UCSD-AML1 (cell line): ENCODE measurements at regions not wholly inside any gene's neighbourhood (a gene's known extent, or its start where the extent isn't known, plus 50 kb on each side); places are given as distances from the start of the nearest gene placed in this dataset.

Experiments used
- DNase-seq: peaks from one replicate; lab custom pipeline; 2025; ENCODE audit not compliant: unreplicated experiment; lab: John Stamatoyannopoulos, UW

DNA sequence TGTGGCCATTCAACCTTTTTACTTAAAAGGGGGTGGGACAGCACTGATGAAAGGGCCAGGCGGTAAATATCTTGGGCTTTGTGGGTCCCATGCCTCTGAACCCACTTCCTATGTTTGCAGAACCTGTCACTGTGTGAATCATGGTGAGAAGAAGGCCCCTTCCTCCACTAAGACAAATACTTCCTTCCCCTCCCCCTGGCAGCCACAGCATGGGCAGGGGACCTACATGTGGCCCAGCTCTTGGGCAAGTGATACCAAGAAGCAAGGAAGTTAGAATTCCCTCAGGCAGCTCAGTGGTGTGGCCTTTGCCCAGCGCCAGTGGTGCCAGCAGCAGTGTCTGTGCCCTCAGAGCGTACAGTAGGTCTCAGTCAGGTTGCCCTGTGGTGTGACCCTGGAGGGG is 168.6 kb downstream of the TRIM33 start:
- peak; percentile 80 for DNase-seq

DNA sequence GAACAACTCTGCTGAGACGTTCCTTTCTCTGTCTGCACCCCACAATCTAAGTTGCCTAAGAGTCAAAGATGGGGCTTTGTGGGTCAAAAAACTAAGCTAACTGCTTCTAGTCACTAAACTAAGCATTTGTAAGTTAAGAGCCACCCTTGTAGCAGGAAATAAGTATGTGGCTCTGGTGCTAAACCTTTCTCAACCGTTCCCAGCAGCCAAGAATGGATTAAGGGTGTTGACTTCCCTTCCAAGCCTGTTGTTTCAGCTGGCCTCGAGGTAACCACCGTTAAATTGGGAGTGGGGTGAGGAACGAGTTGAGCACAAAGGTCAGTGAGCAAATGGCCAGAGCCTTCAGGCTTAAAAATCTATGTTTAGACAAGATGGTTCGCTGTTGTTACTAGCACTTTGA is 169.1 kb downstream of the TRIM33 start:
- no peak for DNase-seq

DNA sequence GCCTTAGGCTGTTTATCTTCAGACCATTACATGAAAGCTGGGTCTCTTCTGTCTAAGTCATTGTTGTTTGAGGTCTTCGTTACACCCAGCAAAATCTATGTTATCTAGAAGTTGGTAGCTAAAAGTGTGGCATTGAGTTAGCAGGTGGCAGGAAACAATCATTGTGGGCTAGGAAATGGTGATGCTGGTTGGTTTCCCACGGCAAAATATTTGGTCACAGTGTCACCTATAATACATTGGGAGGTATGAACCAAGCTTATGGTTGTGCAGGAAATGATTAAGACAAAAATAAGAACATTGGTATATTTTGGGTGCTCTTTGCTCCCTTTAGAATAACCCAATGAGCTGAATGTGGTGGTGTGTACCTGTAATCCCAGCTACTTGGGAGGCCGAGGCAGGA is 169.7 kb downstream of the TRIM33 start:
- DNase-seq, result no peak

DNA sequence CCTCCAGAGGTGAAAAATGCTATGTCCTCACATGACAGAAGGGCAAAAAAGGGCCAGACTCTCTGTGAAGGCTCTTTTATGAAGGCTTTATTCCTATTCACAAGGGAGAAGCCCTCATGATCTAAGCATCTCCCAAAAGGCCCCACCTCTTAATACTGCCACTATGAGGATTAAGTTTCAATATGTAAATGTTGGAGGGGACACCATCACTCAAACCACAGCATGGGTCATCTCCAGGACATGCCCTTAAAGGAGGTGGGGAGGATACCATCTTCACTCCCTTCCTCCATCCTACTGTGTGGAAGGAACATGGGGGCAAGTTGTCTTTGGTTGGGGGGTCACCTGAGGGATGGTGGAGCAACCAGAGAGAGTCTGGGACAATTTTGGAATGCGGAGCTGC is 170.1 kb downstream of the TRIM33 start:
- no peak for DNase-seq

DNA sequence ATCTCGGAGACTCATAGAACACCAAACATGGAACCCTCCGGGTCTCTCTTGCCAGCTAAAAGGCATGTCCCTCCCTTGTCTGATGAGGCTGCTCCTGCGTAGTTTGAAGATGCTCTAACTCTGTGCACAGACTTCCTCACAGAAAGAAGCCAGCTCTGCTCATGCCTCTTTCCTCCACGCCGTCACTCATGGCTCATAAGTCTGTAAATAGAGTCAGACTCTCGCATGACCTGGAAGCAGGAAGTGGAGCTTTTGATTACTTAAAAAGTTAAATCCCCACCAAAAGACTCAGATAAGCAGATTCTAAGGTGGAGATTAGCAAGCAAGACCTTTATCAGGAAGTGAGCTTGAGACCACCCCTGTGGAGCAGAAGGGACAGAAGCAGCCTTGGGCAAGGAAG is 171.6 kb downstream of the TRIM33 start:
- DNase-seq, result no peak

DNA sequence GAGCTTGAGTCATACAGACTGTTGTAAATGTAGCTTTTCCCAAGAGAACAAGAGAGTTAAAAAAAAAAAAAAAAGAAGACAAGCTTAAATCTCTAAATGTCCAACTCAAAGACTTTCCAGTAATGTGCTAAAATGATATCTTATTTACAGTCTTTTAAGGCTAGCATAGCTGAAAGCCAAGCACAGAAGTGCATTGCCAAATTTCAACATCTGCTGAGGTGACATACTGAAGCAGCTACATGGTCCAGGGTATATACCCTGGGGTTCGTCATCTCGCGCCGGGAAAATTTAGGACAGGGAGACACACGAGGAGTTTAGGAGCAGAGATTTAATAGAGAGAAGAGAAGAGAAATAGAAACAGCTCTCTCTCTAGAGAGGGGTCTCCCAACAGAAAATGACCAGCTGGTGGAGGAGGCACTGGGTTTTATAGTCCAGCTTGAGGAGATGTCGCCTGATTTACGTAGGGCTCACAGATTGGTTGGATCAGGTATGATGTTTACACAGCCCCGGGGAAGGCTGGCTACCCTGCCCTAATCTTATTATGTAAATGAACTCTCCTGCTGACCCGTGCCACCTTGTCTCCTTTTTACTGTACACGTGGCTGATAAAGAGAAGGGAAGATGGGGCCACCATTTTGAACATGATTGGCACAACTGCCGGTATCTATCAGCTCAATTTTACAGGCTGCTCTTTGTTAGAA is 172.7 kb downstream of the TRIM33 start:
- DNase-seq, result no peak

DNA sequence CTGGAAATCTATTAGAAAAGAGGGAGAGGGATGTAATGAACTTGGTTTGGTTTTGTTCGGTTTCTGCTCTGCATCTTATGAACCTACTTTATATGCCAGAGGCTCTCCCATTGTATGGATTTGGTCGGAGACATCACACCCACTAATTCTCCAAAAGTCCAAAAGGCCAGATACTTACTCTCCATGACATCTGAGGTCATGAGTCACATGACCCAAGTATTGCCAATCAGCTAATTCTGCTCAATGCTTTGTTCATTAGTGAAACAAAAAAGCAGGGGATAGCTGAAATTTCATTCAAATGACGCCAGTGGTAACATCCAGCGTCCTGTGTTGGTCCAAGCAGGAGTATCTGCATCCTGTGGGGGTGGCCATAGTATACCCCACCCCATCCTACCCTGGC is 173.6 kb downstream of the TRIM33 start:
- DNase-seq, result no peak

DNA sequence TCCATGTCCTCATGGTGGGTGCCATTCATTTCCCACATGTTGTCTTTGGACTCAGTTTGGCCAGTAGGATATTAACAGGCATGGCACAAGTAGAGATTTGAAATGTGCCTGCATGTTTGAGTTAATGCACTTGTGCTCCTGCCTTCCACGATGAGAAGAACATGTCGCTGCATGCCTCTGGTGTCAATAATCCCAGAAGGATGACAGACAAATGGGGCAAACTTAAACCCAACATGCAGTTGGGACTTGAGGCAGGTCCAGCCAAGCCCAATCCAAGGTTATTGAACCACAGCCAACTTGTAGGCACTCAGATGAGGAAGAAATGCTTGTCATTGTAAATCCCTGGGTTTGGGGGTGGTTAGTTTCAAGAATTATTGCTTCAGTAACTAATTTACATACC is 174.6 kb downstream of the TRIM33 start:
- DNase-seq, result no peak

DNA sequence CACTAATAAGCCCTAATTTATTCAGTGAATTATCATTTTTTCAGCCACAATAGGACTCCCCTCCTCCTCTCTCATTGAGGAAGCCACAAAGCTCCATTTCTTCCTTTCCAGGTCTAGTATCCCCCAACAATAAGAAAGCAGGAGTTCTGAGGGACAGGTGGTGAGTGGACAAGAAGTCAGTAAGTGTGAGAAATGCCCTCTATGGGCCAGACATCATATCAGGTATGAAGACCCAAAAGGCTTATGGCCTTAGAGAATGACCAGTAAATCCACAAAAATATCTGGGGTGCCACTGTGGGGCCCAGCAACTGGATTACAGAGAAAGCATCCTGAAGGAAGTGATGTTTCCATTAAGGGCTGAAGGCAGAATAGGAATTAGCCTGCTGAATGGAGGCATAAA is 175.7 kb downstream of the TRIM33 start:
- DNase-seq, result no peak

DNA sequence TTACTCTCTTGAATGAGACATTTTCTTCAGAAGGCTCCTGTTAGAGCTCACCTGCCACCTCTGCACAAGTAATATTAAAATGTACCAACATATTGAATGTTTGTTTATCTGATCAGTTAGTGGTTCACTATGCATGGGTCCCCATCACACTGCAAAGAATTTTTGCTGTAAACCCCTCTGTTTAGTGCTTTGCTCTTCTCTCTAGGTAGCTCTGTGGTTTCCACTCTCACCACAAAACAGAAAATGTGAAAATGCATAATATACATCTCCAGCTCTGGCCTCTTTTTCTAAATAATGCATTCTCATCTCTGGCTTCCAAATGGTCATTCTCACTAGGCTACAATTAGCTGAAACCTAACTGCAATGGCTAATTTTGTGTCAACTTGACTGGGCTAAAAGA is 176.7 kb downstream of the TRIM33 start:
- no peak for DNase-seq

DNA sequence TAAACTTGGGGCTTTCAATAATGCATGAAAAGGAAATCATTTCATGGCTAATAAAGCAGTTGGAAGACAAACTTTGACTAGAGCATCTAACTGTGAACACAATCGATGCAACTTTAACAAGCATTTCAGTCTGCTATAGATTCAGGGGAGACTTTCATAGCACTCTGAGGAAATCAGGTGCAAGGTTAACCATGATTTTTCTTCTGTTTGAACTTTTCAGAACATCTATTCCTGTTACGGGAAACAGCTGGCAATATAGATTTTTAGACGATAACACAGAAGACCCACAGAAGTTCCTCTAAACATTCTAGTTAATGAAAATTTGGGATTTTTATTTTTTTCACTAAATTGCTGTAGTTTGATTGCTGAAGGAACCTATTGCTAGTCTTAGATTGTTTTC is 177.3 kb downstream of the TRIM33 start:
- DNase-seq, result no peak

DNA sequence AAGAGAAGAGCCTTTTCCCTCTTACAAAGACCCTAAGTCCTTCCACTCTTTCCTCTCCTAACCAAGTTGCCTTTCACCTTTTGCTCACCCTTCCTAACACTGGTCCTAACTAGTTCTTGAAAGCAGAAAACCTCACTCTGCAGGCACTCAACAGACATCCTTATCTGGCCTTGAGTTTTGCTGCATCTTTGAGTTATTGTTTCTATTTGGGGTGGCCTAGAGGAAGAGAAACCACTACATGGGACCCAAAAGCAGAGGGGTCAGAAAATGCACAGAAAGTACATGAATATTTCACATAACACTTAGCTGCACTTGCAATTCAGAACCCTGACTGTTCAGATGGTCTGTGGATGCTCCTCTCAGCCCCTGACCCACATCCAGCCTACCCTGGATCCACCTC is 178.3 kb upstream of the SYT6 start:
- DNase-seq, result no peak

DNA sequence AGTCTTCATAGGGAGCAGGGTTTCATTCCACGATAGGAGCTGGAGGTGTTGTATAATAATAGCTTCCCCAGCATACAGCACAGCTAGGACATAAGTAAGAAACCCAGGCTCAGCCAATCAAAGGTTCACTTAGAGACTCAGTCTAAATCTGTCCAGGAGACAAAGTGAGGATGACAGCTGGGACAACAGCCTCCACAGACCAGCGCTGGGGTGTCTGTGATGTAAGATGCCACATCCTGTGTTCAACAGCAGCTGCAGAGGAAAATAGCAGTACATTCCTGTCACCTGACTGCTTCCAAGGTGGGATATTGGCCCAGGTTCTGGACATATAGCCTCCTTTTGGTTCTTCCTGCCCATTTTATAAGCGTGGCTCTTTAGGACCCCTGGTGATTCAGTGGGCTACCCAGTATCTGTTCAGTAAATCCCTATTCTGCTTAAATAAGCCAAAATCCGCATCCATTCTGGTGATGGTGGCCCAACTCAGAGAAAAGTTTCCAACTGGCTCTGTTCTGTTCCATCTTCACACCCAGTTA is 176.8 kb upstream of the SYT6 start:
- no peak for DNase-seq

DNA sequence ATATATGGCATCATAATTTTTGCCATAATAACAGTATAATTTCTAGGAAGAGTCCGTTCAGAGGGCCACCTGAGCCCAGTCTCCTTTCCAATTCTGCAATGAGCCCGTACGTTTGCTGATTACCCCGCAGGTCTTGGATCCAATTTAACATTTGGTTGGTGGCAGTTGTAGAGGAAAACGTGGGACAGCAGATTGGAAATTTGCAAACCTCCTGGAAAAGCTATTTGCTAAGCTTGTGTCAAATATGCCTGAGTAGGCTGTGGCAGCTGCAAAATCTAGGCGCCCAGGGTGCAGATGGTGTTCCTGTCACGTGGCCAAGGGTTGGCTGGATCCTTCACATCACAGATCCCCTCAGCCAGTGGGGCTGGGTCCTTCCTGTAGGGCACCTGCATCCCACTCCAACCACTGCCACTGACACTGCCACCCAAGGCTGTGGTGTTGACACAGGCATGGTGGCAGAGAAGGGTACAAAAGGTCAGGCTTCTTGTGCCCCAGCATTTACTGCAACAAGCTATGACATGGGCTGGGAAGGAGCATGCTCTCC is 174.8 kb upstream of the SYT6 start:
- no peak for DNase-seq

DNA sequence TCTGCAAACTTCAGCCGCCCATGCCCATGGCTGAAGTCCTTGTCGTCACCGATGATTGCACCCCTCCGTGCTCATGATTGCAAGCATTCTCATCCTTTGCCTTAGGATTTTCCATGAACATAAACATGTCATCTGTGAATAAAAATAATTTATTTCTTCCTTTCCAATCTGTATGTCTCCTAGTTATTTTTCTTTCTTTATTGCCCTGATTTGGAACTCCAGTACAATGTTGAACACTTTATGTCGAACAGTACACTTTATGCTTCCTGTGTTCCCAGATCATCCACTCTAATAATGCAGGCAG is 170.9 kb upstream of the SYT6 start:
- no peak for DNase-seq

DNA sequence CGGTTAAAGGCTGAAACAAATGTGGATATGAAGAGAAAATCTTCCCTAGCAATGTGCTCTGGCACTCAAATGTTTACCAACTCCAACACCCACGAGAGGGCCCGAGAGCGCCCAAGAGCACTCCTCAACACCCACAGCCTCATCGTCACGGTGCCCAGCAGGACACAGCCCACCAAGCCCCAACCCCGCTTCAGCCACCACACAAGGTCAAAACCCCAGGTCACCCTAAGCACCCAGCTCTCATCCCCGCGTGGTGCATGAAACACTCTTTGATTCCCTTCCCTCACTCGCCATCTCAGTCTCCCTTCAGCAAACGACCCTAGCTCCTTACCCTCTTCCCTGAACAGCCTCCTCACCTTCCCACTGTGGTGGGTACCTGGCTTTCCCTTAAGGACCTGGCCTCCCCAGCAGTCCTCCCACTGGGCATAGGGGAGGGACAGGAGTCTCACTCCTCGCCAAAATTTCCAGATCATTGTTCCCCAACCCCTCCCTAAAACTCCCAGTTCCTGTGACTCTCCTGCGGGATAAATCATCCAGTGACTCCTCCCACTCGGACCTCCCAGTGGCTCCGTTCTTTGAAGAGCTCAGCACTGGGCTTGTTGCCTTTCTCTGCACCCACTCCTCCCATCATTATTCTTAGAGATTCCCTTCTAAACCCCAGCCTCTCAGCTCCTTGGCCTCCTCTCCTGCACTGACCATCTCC is 170.4 kb upstream of the SYT6 start:
- DNase-seq, result no peak

DNA sequence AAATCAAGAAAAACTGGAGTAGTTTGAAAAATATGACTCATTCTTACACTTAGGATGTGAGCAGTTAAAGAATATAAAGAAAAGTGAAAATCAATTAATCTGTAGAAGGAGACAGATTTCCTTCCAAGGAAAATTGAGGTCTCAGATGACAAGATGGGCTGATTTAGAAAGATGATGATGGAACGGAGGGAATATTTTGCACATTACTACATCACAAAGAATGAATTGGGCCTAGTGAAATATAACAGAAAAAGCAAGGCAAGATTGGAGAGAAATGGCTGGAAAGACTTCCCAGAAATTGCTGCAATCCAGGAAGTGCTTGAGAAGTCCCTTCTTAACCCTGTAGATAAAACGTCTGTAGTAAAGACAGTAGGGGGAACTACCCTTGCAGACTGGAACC is 169.1 kb upstream of the SYT6 start:
- no peak for DNase-seq

DNA sequence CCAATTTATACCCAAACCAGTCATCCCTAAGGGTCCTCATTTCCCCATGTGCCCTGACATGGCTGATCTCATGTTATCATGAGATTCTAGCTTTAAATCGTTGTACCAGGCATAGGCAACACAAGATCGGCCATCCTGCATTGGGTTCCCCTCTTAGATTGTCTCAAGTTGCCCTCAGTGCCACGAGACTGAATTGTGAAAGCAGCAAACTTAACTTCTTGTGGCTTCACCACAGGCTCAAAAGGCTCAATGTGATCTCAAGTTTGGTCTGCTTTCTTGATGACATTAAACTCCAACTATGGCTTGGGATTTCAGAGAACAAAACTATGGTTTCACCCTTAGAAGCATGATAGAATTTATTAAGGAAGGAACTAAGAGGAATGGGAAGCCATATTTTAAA is 168.5 kb upstream of the SYT6 start:
- no peak for DNase-seq

DNA sequence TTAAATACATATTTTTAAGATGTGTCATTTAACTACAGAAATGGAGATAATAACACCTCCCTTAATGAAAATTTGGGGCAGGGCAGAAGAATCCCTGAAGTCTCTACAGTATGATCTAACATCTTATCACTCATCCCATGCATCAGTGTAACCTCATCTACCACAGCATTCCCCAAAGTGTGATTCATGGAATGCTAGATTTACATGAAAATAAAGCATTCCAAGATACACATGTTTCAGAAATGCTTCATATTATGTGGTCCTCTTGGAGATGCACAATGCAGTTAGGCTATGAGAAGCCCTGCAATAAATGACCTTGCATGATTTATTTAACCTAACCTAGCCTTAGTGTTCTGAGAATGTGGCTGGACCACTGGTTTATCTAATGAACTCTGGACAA is 166.9 kb upstream of the SYT6 start:
- no peak for DNase-seq

DNA sequence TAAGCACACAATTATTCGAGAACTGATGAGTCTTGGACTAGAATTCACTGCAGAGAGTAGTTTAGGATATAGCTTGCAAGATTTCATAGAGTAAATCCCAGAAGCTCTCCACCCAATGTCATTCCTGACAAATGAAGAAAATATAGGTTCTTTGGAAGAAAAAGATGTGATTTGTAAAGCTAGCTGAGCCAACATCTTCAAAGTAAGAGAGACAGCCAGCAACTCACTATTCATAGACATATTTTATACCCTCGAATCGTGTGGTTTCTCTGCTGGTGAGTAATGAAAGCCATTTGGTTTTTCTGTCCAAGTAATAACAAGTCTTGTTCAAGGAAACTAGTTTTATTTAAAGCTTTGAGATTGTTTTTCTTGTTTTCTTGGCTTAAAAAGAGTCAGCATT is 165.7 kb upstream of the SYT6 start:
- no peak for DNase-seq

DNA sequence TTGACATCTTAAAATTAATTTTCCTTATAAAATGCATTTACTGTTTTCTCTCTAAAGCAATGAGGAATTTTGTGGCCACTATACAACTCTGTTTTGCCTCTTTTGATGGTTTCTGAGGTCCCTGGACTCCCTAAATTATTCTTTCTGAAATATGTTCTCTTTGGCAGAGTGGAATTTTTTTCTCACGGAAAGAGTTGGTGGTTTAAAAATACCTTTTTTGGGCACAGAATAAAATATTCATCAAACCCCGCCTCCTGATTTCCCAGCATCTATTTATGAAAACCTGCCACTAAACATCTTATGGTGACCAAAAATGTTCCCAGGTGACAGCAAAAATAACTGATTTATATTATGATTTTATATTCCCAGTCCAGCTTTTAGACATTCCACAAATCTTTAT is 165.3 kb upstream of the SYT6 start:
- DNase-seq, result no peak

DNA sequence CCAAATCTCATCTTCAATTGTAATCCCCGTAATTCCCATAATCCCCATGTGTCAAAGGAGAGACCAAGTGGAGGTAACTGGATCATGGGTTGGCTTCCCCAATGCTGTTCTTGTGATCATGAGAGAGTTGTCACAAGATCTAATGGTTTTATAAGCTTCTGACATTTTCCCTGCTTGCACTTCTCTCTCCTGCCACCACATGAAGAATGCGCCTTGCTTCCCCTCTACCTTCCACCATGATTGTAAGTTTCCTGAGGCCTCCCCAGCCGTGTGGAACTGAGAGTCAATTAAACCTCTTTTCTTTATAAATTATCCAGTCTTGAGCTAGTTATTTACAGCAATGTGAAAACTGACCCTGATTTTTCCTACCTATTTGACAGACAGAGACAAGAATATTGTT is 162.5 kb upstream of the SYT6 start:
- DNase-seq, result no peak

DNA sequence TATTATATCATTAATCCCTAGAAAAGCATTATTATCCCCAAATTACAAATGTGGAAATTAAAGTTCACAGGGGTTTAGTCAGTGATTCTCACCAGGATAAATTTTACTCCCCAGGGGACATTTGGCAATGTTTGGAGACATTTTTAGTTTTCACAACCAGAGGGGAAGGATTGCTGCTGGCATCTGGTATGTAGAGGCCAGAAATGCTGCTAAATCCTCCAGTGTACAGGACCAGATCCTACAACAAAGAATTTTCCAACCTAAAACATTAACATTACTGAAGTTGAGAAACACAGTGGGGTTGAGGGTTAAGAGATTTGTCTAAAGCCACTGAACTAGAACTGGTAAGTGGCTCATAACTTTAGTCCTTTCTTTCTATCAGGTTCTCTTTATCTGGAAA is 162.0 kb upstream of the SYT6 start:
- no peak for DNase-seq
